ENCODE measurements at regions not wholly inside any gene's neighbourhood (a gene's known extent, or its start where the extent isn't known, plus 50 kb on each side); places are given as distances from the start of the nearest gene placed in this dataset.

- TF ChIP-seq CTCF (IDR thresholded peaks at IDR 0.05) (no peak), POLR2A (IDR thresholded peaks at IDR 0.05) (no peak)
Measured at GRCh38 chr15:39232512-39232911, 348.4 kb upstream of the THBS1 start.

Measured in lower leg skin (tissue), 3 donors.